GM12878 (cell line): ENCODE measurements at regions not wholly inside any gene's neighbourhood (a gene's known extent, or its start where the extent isn't known, plus 50 kb on each side); places are given as distances from the start of the nearest gene placed in this dataset.

Experiments used
- ATAC-seq: fragments of 200-7000 bp; cut with Tn5 transposase; 3 replicates; pipeline ENCODE4 v1.9.1; 2020; ENCODE audit warnings: mild to moderate bottlenecking, moderate library complexity
- BruUV-seq: library from RNA; stranded (reverse); fragments of 400-500 nt; replicated peaks from 2 replicates; lab custom pipeline; 2021; lab: Mats Ljungman, UMichigan
- CTCF ChIA-PET: fragments of 300-600 bp; sonication (Branson Sonifier 250); formaldehyde crosslinking; extraction: SDS; loops from one replicate; lab custom pipeline; 2021; ENCODE audit warnings: inconsistent platforms; lab: Yijun Ruan, JAX
- POLR2A ChIA-PET: fragments of 350-600 bp; formaldehyde crosslinking; extraction: SDS; loops from one replicate; lab custom pipeline; 2021; ENCODE audit warnings: inconsistent platforms; lab: Charles Lee
- RAD21 ChIA-PET: fragments of 300-600 bp; sonication (Branson Sonifier 250); formaldehyde crosslinking; loops from one replicate; lab custom pipeline; 2023; ENCODE audit warnings: antibody characterized with exemption; ENCODE audit not compliant: unreplicated experiment; lab: Charles Lee
- SMC1A ChIA-PET: fragments of 300-600 bp; sonication (Branson Sonifier 250); formaldehyde crosslinking; loops from one replicate; lab custom pipeline; 2023; ENCODE audit not compliant: unreplicated experiment, uncharacterized antibody; lab: Charles Lee
- DNase-seq: peaks from one replicate; pipeline ENCODE4 v3.0.0-alpha.2; 2011; ENCODE audit warnings: low read depth, low spot score
- FAIRE-seq: peaks from 3 replicates; lab custom pipeline; 2011; peaks lifted over from hg19 to GRCh38; lab: Jason Lieb, UNC
- H2AFZ ChIP-seq: 2 replicates; pipeline ENCODE4 v1.6.0; 2011; ENCODE audit warnings: low read depth, low read length, control low read depth; ENCODE audit not compliant: control insufficient read depth
- H3K27ac ChIP-seq: 2 replicates; pipeline ENCODE4 v1.5.1; 2011; ENCODE audit warnings: control low read depth; ENCODE audit not compliant: control insufficient read depth, insufficient read depth
- H3K27me3 ChIP-seq, 2 experiments: replicated peaks in 1 of 2; 2 replicates each; pipeline versions ENCODE4 v1.6.0 to v1.6.1; 2011; ENCODE audit warnings: low read length in 1 of 2; ENCODE audit not compliant: control insufficient read depth in 2 of 2, insufficient read depth in 2 of 2
- H3K36me3 ChIP-seq, 2 experiments: 2 replicates each; pipeline ENCODE4 v1.5.1; 2011; ENCODE audit warnings: low read length in 1 of 2; ENCODE audit not compliant: control insufficient read depth in 2 of 2, insufficient read depth in 2 of 2
- H3K4me1 ChIP-seq: 2 replicates; pipeline ENCODE4 v1.6.1; 2011; ENCODE audit warnings: mild to moderate bottlenecking, low read length, moderate library complexity, mixed read lengths; ENCODE audit not compliant: control insufficient read depth, insufficient read depth
- H3K4me2 ChIP-seq: 2 replicates; pipeline ENCODE4 v1.6.0; 2011; ENCODE audit warnings: control low read depth; ENCODE audit not compliant: control insufficient read depth, insufficient read depth
- H3K4me3 ChIP-seq: fragments of 200-600 bp; sonication (generic); 2 replicates; pipeline ENCODE4 v1.5.1; 2016
- H3K79me2 ChIP-seq: 2 replicates; pipeline ENCODE4 v1.6.0; 2011; ENCODE audit warnings: low read length; ENCODE audit not compliant: control insufficient read depth, insufficient read depth
- H3K9ac ChIP-seq: 2 replicates; pipeline ENCODE4 v1.8.0; 2011; ENCODE audit warnings: low read length, control low read depth, mixed read lengths; ENCODE audit not compliant: control insufficient read depth, insufficient read depth
- H3K9me3 ChIP-seq: replicated peaks from 3 replicates; pipeline ENCODE4 v1.5.1; 2011; ENCODE audit warnings: mild to moderate bottlenecking, low read length; ENCODE audit not compliant: control insufficient read depth, insufficient read depth
- H4K20me1 ChIP-seq: 2 replicates; pipeline ENCODE4 v1.6.0; 2011; ENCODE audit not compliant: control insufficient read depth, insufficient read depth
- ATF2 ChIP-seq: IDR thresholded peaks from 2 replicates; pipeline ENCODE4 v1.6.1; 2012; ENCODE audit warnings: low read length, inconsistent platforms
- BCLAF1 ChIP-seq: fragments of 450-650 bp; IDR thresholded peaks from 2 replicates; pipeline ENCODE4 v1.6.1; 2017; ENCODE audit warnings: antibody characterized with exemption, mild to moderate bottlenecking, moderate library complexity
- BMI1 ChIP-seq: fragments of 450-650 bp; IDR thresholded peaks from 2 replicates; pipeline ENCODE4 v1.6.1; 2016; ENCODE audit warnings: mild to moderate bottlenecking, moderate library complexity, borderline replicate concordance
- CREB1 ChIP-seq: IDR thresholded peaks from 2 replicates; pipeline ENCODE4 v1.6.1; 2012; ENCODE audit warnings: low read depth, mild to moderate bottlenecking, inconsistent platforms
- ESRRA ChIP-seq: IDR thresholded peaks from 2 replicates; pipeline ENCODE4 v1.6.1; 2012; ENCODE audit warnings: mild to moderate bottlenecking, low read length, improper control_type of control experiment
- IKZF2 ChIP-seq, 2 experiments: fragments of 450-650 bp; IDR thresholded peaks; 2 replicates each; pipeline ENCODE4 v1.6.1; 2017; ENCODE audit warnings: mild to moderate bottlenecking in 2 of 2, moderate library complexity in 2 of 2
- KLF5 ChIP-seq: fragments of 450-650 bp; IDR thresholded peaks from 2 replicates; pipeline ENCODE4 v1.6.1; 2014; ENCODE audit warnings: mild to moderate bottlenecking; ENCODE audit not compliant: partially characterized antibody
- RBBP5 ChIP-seq: fragments of 200-600 bp; sonication (generic); conservative IDR thresholded peaks from 2 replicates; pipeline ENCODE4 v1.6.1; 2016
- SMAD5 ChIP-seq: IDR thresholded peaks from 2 replicates; pipeline ENCODE4 v1.6.1; 2016; ENCODE audit warnings: antibody characterized with exemption, low read depth
- SMC3 ChIP-seq: IDR thresholded peaks from 2 replicates; pipeline ENCODE4 v1.6.1; 2011; ENCODE audit warnings: low read length, improper control_type of control experiment, borderline replicate concordance
- TAF1 ChIP-seq: IDR thresholded peaks from 2 replicates; pipeline ENCODE4 v1.6.1; 2011; ENCODE audit warnings: mild to moderate bottlenecking, low read depth, low read length, borderline replicate concordance
- ZBED1 ChIP-seq: IDR thresholded peaks from 2 replicates; pipeline ENCODE4 v1.6.1; 2016; ENCODE audit warnings: borderline replicate concordance
- ZBTB4 ChIP-seq: fragments of 450-650 bp; formaldehyde crosslinking; IDR thresholded peaks from 2 replicates; pipeline ENCODE4 v1.4.0; 2022; ENCODE audit warnings: mild to moderate bottlenecking, moderate library complexity
- WGBS: methylation state at CpG from one replicate; pipeline ENCODE4 v1.1.6; 2016; ENCODE audit warnings: low lambda C conversion rate; ENCODE audit not compliant: insufficient replicate concordance, insufficient coverage; ENCODE audit errors: missing lambda C conversion rate; 5-methylcytosine and 5-hydroxymethylcytosine counted together
- in situ Hi-C: fragments of 300-500 bp; cut with MboI; formaldehyde crosslinking; loops from 9 replicates; pipeline ENCODE4 v1.14.3; 2018; ENCODE audit warnings: mixed read lengths
- intact Hi-C: fragments of 100-400 bp; cut with micrococcal nuclease; formaldehyde crosslinking; loops from one replicate; pipeline ENCODE4 v1.14.2; 2022; ENCODE audit not compliant: unreplicated experiment

- TF ChIP-seq ESRRA (no peak), IKZF2 (IDR thresholded peaks at IDR 0.05) (peak in 1 of 2 experiments; percentile 8; a peak in 2 of 4 replicates), RBBP5 (no peak), SMAD5 (no peak)
Observed at GRCh38 chr6:101125380-101125971, 244.3 kb upstream of the ASCC3 start (continued).

GRCh38 chr6:101126501-101126900 lies 245.4 kb upstream of the ASCC3 start:
- intact Hi-C loops (no loop called here), in situ Hi-C loops (no loop called here)
- H3K36me3 ChIP-seq, result no peaks in the 10 kb centered on the region
- H3K4me3 ChIP-seq, result no peak overlapping the region
- RAD21 ChIA-PET, result interaction anchor here (1.4 kb wide), 1 partner anchor 12 kb away, joined by 3 read pairs; no protein-coding TSS in a partner anchor
- H2AFZ ChIP-seq, result no peak overlapping the region
- no peak overlapping the region for H3K4me2 ChIP-seq
- no peaks in the 10 kb centered on the region for H3K9me3 ChIP-seq
- no peaks in the 10 kb centered on the region for H3K27me3 ChIP-seq
- no peak for FAIRE-seq
- no peak overlapping the region for H3K27ac ChIP-seq
- H3K4me1 ChIP-seq, result no peaks in the 10 kb centered on the region
- TF ChIP-seq BCLAF1 (no peak), CREB1 (no peak), ATF2 (no peak), SMC3 (no peak), TAF1 (no peak), BMI1 (no peak), KLF5 (no peak), ZBED1 (no peak), ZBTB4 (no peak)
- SMC1A ChIA-PET, result no interaction called here
- no peak for DNase-seq
- POLR2A ChIA-PET, result no interaction called here
- no peak for ATAC-seq
- H4K20me1 ChIP-seq, result no peaks in the 10 kb centered on the region
- H3K79me2 ChIP-seq, result no peaks in the 10 kb centered on the region
- BruUV-seq, result no TSS peak
- H3K9ac ChIP-seq, result no peak overlapping the region
- CTCF ChIA-PET, result interaction anchor here (1.0 kb wide), 1 partner anchor 9 kb away, joined by 3 read pairs; no protein-coding TSS in a partner anchor
- 20% methylated on average over 3 of the region's 3 CpGs for WGBS
